ENCODE measurements at regions not wholly inside any gene's neighbourhood (a gene's known extent, or its start where the extent isn't known, plus 50 kb on each side); places are given as distances from the start of the nearest gene placed in this dataset.

DNA sequence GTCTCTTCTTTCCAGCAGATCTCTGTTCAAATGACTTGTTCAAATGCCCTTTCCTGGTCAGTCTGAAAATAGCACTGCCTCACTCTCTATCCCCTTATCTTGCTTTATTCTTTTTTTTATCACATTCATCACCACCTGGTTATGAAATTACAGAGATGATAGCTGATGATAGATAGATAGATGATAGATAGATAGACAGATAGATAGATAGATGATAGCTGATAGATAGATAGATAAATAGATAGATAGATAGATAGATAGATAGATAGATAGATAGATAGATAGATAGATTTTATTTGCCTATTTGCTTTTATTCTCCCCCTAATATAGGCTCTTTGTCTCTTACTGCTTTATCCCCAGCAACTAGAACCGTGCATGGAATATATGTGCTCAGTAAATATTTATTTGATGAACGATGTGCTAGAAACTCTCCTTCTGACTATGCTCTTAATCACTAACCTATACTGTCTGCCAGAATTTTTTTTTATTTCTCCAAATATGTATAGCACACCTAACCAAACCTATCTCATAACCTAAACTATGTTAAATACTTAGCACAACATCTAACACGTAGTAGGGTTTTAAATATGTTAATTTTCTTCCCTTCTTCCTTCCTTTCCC, 372.8 kb upstream of the DUSP10 start:
- no peak for DNase-seq (ENCODE audit: low read depth in 3 of 3, low spot score in 2 of 3)

GRCh38 chr1:222109836-222110235, 367.9 kb upstream of the DUSP10 start:
- no peak for DNase-seq (ENCODE audit: low read depth in 3 of 3, low spot score in 2 of 3)

DNA sequence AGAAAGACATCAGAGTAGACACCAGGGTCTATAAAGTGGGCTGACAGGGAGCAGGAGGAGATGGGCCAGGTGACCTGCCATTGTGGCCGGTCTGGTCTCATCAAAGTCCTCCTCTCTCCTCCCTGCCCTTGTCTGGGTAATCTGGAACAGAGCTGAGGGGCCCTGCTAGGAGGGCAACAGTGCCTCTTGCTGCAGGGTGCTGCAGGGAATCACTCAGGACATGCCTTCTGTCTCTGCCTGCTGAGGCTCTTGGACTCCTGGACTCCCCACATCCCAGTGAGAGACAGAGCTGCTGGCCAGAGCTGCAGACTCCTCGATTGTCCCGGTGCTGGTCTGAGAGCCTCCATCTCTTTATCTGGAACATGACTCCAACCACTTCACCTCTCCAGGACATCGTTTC, 366.1 kb upstream of the DUSP10 start:
- DNase-seq (ENCODE audit: low read depth in 3 of 3, low spot score in 2 of 3): no peak

DNA sequence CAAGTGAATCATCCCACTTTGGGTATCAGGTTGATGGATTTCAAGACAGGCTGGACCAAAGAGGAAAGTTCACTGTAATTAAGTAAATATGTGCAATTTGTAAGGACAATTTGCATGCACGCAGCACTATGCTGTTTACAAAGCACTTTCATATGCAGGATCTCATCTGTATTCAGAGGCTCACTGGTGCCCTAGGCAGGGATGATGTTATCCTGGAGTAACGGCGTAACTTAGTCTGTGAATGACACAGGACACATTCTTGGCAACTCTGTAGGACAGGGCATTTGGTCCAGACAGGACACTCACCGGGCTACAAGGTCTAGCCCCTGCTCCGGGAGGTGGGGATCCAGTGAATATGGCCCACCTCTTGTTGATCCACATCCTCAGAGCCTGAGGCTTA, 365.4 kb upstream of the DUSP10 start:
- no peak for DNase-seq (ENCODE audit: low read depth in 3 of 3, low spot score in 2 of 3)

DNA sequence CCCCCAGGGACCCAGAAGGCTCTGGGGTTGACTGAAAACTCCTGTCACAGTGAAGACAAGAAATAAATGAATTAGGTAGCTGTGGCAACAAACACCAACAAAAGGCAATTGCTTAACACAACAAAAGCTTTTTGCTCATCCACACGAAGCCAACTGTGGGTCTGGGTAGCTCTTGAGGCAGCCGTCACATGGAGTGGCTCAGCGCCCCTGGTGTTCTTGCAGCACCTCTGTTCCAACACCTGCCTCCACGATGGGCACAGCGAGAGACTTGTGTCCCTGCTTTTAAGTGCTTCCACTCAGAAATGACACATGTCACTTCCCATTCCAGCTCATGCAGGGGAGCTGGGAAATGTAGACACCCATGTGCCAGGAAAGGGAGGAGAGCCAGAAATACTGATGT, 364.5 kb upstream of the DUSP10 start:
- DNase-seq (ENCODE audit: low read depth in 3 of 3, low spot score in 2 of 3): no peak

- DNase-seq (ENCODE audit: low read depth in 3 of 3, low spot score in 2 of 3): no peak
Measured at GRCh38 chr1:222105861-222106260, 364.0 kb upstream of the DUSP10 start.

DNA sequence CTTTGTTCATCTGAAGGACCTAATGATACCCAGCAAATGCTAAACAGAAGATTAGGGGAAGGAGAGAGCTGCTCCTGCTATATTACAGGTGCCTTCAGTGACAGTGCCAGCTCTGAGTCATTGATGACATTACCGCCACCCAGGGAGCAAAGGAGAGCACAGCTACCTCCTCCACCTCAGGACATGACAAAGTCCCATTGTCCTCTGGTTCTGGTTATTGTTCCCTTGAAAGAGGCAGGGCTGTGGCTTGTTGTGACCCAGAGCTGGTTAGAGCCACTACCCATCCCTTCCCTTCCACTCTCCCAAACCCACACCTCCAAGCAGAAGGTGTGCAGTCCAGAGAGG, 363.5 kb upstream of the DUSP10 start:
- no peak for DNase-seq (ENCODE audit: low read depth in 3 of 3, low spot score in 2 of 3)

DNA sequence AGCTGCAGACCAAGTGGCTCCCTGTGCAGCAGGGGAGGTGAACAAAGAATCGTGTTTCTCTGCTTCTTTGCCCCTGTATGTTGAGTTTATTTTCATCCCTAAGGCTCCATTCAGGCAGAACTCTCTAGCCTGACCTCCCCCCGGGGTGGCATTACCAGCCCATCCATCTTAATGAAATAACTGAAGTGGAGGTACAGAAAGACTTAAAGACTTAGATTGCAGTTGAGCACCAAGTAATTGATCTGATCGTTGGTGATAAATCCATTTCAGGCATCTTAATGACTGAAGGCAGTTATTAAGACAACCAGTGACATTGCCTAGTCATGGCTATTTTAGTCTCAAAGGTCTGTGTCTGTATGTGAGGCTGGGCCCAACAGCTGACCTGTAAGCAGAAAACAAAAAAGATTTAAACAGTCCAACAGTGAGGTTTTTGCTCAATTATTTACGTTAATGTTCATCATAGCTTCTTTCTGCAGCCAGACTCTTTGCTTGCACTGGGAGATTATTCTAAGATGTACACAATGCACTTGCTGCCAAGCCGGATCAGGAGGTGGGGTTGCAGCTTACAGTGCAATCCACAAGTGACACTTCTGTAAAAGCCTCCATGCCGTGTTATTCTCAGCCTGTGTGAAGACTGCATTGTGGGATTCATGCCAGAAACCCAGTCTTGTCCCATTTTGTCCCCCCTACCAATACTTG, 363.0 kb upstream of the DUSP10 start:
- peak in 2 of 3 donors; percentile 54 to 65 for DNase-seq (ENCODE audit: low read depth in 3 of 3, low spot score in 2 of 3)

DNA sequence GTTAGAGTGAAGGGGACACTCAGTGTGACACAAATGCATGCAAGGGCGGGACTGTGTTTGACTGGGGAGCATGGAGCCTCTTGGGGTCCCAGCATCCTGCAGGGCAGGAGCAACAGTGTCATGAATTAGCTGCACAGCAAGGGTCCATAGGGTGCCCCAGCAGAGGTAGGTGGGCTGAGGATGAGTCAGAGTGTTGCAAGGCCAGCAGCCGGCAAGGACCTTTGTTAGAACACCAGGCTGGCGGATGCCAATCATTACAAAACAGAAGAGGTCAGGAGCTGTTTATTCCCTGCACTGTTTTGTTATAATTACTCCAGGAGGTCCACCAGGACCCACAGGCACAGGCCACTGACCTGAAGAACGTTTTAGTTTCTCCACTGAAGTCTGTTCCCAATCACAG, 362.2 kb upstream of the DUSP10 start:
- DNase-seq (ENCODE audit: low read depth in 3 of 3, low spot score in 2 of 3): no peak

- no peak for DNase-seq (ENCODE audit: low read depth in 3 of 3, low spot score in 2 of 3)
Measured at GRCh38 chr1:222099746-222100145, 357.9 kb upstream of the DUSP10 start.

DNA sequence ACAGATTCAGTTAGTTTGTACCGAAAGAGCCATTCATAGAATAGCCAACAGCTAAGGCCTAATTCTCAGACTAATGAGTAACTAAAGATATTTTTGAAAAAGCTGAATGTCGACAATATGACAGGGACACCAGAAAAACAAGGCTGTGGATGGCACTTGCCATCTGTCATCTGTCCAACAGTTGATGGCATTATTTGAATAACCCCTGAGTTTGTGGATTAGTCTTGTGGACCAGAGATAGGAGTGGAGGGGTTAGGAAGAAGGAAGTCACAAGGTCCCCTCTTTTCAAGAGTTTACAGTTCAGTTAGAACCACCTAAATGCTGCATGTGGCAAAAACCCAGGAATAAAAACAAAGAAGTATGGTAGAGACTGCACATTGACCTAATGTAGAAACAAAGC, 356.5 kb upstream of the DUSP10 start:
- no peak for DNase-seq (ENCODE audit: low read depth in 3 of 3, low spot score in 2 of 3)

GRCh38 chr1:222097588-222097987, 355.7 kb upstream of the DUSP10 start:
- no peak for DNase-seq (ENCODE audit: low read depth in 3 of 3, low spot score in 2 of 3)

- no peak for DNase-seq (ENCODE audit: low read depth in 3 of 3, low spot score in 2 of 3)
Measured at GRCh38 chr1:222096883-222097282, 355.0 kb upstream of the DUSP10 start.

DNA sequence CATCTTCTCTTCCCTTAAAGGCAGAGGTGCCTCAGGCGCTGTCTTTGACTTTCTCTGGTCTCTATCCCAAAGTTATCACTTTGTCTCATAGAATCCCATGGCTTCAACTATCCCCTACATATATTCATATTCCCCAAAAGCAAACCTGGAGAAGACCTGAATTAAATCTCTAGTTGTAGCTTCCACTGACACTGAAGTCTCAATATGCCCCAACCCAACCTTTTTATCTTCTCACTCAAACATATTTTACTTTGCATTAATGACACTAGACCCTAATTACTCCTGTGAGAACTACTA, 354.5 kb upstream of the DUSP10 start:
- DNase-seq (ENCODE audit: low read depth in 3 of 3, low spot score in 2 of 3): no peak

- DNase-seq (ENCODE audit: low read depth in 3 of 3, low spot score in 2 of 3): no peak
Measured at GRCh38 chr1:222095606-222096475, 354.0 kb upstream of the DUSP10 start.

DNA sequence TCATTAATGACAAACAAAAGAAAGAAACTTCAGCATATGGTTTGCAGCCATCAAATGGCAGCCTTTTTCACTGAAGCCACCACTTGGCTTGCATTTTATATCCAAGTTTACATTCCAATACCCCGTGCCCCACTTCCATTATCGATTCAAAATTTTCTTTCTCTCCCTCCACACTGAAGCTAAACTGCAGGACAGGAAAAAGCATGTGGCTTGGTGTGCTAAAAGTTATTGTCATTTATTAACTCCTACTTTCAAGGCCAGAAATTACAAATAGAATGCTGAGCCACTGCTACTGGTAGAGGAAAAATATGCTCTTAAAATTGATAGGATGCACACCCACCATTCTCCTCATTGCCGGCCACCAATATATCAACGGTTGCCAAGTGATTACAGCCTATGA, 351.6 kb upstream of the DUSP10 start:
- DNase-seq (ENCODE audit: low read depth in 3 of 3, low spot score in 2 of 3): no peak

- DNase-seq (ENCODE audit: low read depth in 3 of 3, low spot score in 2 of 3): no peak
Measured at GRCh38 chr1:222090103-222090502, 348.2 kb upstream of the DUSP10 start.

DNA sequence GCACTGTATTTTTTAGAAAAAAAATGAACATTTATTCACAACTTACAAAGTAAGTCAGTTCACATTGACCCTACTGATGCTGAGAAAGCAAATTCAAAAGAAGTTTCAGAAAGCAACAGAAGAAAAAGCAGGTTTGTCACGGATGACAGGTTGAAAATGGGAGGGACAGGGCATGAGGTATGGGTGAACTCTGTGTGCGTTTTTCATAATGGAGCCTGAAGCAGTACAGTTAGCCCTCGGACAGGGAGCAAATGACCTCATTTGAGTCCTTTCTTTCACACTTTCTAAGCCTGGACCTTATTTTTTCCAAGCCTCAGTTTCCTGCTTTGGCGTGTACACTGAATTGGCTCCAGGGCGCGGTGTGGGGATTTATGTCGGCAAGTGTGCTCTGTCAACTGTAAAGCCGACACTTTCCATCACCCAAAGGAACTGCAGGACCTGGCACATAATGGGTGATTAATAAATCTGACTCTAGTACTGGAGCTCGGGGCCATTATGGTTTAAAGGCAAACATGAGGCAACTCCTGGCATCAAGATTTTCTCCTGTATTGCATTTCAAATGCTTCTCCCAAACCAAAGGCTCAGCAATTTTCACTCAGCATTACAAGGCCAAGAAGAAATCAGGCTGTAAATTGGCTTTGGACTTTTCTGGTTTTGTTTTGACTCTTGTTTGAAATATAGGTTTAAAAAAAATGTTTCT, 345.5 kb upstream of the DUSP10 start:
- peak in 1 of 3 donors; percentile 19 for DNase-seq (ENCODE audit: low read depth in 3 of 3, low spot score in 2 of 3)

DNA sequence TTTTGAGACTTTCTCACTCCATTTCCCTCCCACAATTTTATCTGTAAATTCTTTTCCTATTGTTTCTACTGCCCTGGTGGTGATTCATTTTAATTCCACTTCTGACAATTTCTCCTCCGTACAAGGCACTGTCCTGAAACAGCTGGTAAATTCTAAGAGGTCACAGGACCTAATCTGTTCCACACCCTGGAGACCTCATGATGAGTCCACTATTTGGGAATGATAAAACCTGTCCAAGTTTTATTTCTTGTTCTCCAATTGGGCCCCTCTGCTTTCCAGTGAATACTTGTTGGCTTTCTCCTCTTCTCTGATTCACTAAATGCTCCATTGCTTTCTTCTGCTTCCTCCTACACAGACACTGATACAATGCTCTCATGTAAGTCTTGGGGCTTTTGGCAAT, 343.1 kb upstream of the DUSP10 start:
- no peak for DNase-seq (ENCODE audit: low read depth in 3 of 3, low spot score in 2 of 3)

- DNase-seq (ENCODE audit: low read depth in 3 of 3, low spot score in 2 of 3): no peak
Measured at GRCh38 chr1:222084048-222084447, 342.2 kb upstream of the DUSP10 start.

DNA sequence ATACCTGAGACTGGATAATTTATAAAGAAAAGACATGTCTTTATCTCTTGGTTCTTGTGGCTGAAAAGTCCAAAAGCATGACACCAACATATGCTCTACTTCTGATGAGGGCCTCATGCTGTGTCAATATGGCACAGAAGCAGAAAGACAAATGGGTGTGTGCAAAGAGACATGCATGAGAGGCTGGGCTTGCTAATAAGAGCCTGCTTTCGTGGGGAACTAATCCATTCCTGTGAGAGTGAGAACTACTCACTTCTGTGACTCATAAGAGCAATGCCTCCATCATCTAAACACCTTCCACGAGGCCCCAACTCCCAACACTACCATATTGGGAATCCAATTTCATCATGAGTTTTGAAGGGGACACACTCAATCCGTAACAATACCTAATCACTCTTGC, 340.0 kb upstream of the DUSP10 start:
- no peak for DNase-seq (ENCODE audit: low read depth in 3 of 3, low spot score in 2 of 3)

DNA sequence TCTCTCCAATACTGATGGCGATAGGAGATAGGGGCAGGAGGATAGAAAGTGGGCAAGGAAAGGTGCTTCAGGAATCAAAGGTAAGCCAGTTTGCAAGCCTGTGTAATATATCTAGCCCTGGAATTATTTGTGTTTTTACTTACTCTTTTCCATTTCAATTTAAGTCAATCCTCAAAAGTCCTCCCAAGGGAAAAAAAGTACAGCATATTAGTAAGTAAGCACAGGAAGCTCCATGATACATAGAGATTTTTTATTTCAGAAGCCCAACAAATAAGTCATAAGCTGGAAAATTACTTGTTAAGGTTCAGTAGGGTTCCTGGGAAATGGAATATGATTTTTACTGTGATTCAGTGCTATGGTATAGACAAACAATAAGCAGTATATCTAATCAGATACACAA, 337.7 kb upstream of the DUSP10 start:
- no peak for DNase-seq (ENCODE audit: low read depth in 3 of 3, low spot score in 2 of 3)

Measured in right renal cortex interstitium (tissue), 3 donors.